AG10803 (cell line): ENCODE measurements at regions not wholly inside any gene's neighbourhood (a gene's known extent, or its start where the extent isn't known, plus 50 kb on each side); places are given as distances from the start of the nearest gene placed in this dataset.
A peak's percentile ranks its signal among the peaks of the same experiment; 100 is the strongest.

Experiments used
- DNase-seq: peaks from one replicate; pipeline ENCODE4 v3.0.0; 2010; ENCODE audit warnings: low read depth
- H3K4me3 ChIP-seq: 2 replicates; pipeline ENCODE4 v1.5.1; 2011; ENCODE audit warnings: mild to moderate bottlenecking, low read length, control low read depth
- TF ChIP-seq, protein P1 (sequence below): conservative IDR thresholded peaks from 2 replicates; pipeline ENCODE4 v1.5.1; 2011; ENCODE audit warnings: mild to moderate bottlenecking, low read length, control low read depth, inconsistent platforms

DNA sequence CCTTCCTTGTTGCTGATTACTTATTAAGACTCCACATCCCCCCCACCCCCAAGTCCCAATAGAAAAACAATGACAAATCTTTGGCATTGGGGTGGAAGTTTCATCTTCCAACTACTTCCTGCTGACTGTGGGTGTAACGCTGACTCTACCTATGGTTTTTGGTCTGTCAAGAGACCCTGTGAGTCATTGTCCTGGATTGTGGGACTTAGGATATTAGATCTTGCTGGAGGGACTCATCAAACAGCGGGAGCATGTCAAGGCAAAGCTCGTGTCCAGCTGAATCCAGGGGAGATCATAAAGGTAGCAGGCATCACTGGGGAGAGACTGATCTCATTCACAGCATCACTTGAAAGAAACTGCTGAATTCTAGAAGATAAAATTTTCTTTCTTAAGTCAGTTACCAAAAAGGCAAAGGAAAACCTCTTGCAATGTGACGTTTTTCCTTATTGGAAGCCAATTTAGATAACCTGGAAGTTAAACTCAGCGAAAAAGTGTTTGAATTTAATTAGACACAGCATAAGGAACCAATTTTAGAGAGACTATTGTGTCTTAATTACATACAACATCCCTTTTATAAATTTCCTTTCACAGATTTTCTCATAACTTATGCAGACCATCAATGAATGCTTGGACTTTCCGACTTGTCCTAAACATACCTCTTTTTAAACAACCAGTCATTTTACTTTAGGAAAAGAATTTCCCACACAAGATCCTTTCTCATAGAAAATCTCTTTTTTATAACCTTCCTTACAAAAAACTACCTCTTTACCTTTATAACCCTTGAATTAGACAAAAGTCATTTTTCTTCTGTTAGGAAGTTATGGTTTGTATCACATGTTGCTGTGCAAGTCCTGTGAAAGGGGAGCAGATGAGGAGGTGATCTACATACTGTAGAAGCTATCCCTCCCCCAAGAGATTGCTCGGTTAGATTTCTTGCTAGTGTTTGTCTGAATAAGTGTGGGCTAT lies 94.6 kb upstream of the SCAF11 start:
- no peak for DNase-seq
- H3K4me3 ChIP-seq, result no peak overlapping the region
- TF ChIP-seq, protein P1, sequence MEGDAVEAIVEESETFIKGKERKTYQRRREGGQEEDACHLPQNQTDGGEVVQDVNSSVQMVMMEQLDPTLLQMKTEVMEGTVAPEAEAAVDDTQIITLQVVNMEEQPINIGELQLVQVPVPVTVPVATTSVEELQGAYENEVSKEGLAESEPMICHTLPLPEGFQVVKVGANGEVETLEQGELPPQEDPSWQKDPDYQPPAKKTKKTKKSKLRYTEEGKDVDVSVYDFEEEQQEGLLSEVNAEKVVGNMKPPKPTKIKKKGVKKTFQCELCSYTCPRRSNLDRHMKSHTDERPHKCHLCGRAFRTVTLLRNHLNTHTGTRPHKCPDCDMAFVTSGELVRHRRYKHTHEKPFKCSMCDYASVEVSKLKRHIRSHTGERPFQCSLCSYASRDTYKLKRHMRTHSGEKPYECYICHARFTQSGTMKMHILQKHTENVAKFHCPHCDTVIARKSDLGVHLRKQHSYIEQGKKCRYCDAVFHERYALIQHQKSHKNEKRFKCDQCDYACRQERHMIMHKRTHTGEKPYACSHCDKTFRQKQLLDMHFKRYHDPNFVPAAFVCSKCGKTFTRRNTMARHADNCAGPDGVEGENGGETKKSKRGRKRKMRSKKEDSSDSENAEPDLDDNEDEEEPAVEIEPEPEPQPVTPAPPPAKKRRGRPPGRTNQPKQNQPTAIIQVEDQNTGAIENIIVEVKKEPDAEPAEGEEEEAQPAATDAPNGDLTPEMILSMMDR, result no peak

DNA sequence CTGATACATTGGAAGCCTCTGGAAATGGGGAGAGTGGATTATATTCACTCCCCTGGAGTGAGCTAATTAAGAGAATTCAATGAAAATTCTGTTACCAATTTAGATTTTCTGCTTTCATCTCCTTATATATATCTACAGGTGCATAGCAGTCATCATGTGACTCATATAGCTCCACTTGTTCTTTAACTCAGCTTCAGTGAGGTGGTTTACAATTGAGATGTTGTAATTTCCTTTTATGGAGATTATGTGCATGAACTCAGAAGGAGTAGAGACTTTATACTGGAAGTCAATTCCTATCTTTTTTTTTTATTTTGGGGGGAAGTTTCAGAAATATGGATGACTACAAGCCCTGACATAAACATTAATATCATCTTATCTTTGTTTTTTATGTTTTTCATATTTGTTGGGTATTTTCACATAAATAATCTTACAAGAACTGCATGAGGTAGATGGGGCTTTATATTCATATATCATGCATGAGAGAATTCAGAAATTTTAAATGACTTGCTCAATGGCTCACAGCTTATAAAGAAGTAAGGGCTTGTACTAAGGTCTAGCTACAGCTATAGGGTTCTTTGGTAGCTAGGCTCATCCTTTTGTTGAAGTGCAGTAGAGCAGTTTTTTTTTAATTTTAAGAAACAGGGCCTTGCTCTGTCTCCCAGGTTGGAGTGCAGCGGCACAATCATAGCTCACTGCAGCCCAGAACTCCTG lies 92.3 kb upstream of the SCAF11 start:
- H3K4me3 ChIP-seq, result no peak overlapping the region
- TF ChIP-seq, protein P1, result no peak
- no peak for DNase-seq

DNA sequence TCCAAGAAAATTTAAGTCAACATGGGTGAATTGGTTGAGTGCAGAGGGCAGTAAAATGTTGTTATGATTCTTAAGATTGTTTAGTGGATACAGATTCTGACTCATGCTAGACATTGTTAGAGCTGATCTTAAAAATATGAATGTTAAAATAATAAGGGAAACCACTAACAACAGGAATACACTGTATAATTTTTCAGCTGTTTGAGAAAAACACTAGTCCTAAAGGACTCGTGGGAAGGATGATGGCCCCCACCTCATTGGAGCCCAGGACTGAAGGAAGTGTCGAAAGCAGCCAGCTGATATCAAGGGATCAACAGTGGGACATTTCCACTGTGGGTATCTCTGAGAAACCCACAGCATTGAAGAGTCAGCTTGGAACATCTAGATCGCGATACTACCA lies 82.9 kb upstream of the SCAF11 start:
- no peak overlapping the region for H3K4me3 ChIP-seq
- peak; percentile 16 for DNase-seq
- TF ChIP-seq, protein P1, result no peak

GRCh38 chr12:46071769-46072624 lies 81.6 kb upstream of the SCAF11 start:
- no peak overlapping the region for H3K4me3 ChIP-seq
- DNase-seq, result peak; percentile 67
- TF ChIP-seq, protein P1, result peak; percentile 99

DNA sequence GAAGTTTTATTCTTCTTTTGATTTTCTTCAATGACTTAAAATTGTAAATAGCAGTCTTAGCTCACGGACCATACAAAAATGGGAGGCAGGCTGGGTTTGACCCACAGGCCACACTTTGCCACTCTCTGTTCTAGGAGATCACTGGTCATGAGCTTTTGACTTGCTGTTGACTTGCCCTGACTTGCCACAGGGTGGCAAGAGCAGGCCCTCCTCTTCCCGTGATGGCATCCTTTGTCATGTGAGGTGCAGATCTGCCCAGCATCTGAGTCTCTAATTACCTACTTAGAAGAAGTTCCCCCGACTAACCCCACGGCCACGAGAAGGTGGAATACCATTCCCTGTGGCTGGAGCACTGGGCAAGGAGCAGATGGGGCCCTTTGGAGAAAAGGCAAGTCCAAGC lies 81.0 kb upstream of the SCAF11 start:
- no peak for DNase-seq
- TF ChIP-seq, protein P1, result 0 out of 2 replicates have a peak, but pooled peaks have one; percentile 6
- no peak overlapping the region for H3K4me3 ChIP-seq

DNA sequence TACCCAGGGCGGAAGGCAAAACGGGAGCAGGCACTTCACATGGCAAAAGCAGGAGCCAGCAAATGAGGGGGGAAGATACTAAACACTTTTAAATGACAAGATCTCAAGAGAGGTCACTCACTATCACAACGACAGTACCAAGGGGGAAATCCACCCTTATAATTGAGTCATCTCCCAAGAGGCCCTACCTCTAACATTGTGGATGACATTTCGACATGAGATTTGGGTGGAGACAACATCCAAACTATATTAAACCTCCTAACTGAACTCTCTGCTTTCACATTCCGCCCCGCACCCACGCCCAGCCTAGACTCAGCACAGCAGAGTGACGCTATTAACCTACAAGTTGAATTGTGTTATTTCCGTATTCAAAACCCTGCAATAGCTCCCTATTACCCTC lies 76.7 kb upstream of the SCAF11 start:
- no peak overlapping the region for H3K4me3 ChIP-seq
- no peak for DNase-seq
- TF ChIP-seq, protein P1, result no peak
